SK-N-DZ (cell line): ENCODE measurements at regions not wholly inside any gene's neighbourhood (a gene's known extent, or its start where the extent isn't known, plus 50 kb on each side); places are given as distances from the start of the nearest gene placed in this dataset.

Experiments used
- DNase-seq: peaks from one replicate; pipeline ENCODE4 v3.0.0-alpha.2; 2015; ENCODE audit warnings: low spot score

DNA sequence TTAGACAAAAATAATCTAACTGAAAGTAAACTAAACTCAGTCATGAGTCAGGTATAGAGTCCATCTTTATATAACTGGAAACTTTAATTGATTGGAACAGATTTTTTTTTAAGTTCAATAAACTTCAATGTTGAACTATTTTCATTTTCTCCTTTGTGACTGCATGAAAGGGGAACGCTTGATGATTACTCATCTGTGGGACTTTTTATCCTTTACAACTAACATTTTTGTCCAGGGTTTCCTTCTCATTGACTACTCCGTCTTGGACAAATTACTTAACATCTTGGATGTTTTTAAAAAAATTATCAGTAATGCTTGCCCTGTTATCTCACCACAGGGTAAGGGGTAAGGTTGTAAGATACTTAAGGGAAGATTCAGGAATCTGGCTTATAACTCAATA lies 1658.4 kb downstream of the MAT2B start:
- no peak for DNase-seq

DNA sequence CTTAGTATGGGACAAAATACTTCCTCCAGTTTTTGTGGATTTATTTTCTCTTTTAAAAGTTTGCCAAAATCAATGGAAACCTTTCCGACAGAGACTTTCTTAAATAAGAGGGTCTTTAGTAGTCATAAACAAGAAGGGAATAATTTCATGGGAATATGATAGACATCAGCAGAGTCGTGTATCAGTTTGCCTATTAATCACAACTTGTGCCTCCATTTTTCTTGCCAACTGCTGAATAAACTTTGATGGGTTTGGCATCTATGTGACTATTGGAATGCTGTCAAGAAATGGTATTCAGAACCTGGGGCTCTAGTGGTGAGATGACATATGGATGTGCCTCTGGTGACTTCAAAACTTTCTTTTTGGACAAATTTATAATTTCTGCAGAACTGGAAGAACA lies 1668.2 kb downstream of the MAT2B start:
- DNase-seq, result no peak

GRCh38 chr5:165175041-165175440 lies 1669.6 kb downstream of the MAT2B start:
- DNase-seq, result no peak

DNA sequence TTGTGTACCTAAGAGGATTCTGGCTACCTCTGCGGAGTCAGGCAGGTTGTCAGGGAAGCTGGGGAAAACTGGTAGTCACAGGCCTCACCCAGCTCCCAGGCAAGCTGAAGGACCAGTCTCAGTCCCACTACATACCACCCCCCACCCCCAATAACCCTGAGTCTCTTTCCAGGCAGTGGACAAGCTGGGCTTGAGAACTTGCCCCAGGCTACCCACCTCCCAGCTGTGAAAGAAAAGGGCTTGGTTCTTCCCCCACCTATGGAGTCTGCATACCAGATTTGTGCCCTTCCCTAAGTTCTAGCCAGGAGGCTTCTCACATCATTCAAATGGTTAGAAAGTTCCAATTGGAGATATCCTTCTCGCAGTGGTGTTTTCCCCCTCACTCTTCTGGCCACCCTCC lies 1678.8 kb downstream of the MAT2B start:
- no peak for DNase-seq

DNA sequence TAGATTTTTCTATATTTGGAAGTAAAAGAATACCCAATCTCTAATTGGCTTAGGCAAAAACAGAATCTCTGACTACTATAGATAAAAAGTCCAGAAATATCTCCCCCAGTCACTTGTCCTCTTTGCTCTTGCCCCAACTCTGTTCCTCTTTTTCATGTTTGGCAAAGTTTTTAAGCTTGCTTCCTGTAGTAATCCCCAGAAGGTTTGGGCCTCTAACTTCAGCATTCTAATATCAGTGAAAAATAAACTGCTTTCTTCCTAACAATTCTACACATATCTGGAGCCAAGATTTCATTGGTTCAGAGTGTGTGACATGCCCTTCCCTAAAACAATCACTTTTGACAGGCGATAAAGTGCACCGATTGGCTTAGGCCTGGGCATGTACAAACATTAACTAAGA lies 1680.3 kb downstream of the MAT2B start:
- DNase-seq, result no peak

- no peak for DNase-seq
Measured at GRCh38 chr5:165187815-165188214, 1682.4 kb downstream of the MAT2B start.

- no peak for DNase-seq
Measured at GRCh38 chr5:165188556-165189175, 1683.2 kb downstream of the MAT2B start.

DNA sequence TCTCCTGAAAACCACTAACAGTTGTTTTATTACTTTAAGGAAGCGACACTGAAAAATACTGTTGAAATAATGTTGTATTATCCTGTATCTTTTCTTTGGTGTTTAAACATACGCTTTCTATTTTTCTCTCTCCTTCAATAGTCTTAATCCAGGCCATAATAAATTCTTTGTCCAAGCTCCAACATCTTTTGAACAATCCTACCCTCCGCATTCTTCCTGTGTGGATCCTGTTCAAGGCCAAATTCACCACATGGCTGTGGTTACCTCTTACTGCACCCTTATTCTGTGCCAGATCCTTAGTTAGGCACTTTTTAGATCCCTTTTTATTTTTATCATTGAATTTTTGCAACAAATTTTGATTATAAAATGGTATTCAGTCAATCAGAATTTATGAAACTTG lies 1691.5 kb downstream of the MAT2B start:
- no peak for DNase-seq

DNA sequence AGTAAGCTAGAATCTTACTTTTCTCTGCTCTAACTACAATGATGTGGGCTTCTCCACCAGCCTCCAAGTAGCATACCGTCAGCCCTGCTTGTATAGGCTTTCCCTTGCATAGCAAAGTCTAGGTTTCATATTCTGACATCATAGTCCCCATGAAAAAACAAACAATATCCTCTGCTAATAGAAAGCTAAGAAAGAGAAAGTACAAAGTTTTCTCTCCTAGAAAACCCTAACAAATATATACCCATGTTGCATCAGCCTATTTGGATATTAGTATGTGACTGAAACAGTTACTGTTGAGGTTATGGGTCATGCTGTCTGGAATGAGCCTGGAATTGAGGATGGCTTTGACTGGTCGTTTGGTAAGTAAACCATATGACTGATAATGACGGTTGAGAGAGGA lies 1696.0 kb downstream of the MAT2B start:
- DNase-seq, result no peak

- DNase-seq, result peak; percentile 18
Measured at GRCh38 chr5:165201771-165202518, 1696.5 kb downstream of the MAT2B start.

DNA sequence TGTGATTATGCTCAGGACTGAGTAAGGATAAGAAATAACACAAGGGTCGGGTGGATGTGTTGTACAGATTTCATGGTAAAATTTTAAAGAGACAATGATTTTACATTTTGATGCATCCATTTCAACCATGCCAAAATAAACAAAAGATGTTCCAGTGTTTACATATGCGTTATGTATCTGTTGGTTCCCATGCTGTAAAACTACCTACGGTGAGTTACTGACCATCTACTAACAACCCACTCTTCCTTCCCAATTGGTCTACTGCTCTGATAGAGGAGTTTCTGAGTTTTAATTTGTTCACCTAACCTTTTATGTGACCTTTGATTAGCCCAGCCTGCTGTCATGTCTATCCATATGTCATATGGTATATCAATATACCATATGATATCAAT lies 1697.1 kb downstream of the MAT2B start:
- no peak for DNase-seq

DNA sequence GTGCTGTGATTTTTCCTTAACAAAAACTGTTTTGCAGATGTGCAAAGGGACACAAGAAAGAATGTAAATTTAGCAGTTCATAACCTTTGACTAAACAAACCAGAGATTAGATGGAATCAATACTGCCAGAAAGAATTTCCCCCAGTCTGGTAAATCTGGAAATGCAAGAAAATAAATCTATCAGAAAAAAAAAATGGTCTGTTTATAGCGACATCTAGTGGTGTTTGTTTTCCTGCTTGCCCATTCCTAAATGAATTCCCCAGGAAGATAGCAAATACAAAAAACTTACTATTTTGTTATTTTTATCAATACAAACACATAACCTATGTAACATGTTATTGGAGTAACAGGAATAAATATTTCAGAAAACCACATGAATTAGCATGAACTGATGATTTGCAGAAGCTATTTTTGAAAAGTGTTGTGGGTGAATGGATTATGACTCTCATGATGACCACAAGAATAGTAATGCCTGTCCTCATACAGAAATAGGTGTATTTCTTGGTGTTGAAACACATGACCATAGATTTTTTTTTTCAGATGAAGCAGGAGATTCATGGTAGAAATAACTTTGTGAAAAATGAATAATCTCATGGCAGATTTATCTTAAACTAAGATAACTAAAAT lies 1703.8 kb downstream of the MAT2B start:
- DNase-seq, result peak; percentile 66

DNA sequence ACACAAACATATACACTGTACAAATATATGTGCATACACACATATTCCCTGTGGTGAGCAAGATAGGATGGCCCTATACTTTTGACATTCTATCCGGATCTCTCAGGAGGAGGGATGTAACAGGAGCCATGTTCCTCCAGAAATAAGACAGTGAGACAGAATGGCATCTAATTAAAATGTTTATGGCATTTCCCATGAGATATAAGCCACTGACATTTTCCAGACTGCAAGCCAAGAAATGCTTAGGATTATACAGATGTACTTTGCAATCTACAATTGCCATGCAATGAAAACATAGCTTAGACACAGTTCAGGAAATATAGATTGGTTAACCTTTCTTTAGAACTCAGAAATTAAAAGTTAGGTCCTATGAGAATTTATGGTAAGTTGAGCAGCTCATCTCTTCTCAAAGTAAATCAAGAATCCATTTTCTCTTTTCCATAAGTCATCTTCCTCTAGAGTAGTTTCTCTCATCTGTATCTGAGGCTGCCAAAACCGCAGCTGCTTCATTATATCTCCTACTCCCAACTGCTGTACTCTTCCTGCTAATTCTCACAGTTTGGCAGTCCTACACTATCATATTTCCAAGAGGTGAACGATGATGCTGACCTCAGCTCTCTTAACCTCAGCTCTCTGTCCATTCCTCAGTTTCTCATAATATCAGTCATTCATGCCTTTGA lies 1719.1 kb downstream of the MAT2B start:
- DNase-seq, result peak; percentile 90

- DNase-seq, result no peak
Measured at GRCh38 chr5:165227515-165227914, 1722.1 kb downstream of the MAT2B start.

- DNase-seq, result no peak
Measured at GRCh38 chr5:165228184-165228583, 1722.8 kb downstream of the MAT2B start.

DNA sequence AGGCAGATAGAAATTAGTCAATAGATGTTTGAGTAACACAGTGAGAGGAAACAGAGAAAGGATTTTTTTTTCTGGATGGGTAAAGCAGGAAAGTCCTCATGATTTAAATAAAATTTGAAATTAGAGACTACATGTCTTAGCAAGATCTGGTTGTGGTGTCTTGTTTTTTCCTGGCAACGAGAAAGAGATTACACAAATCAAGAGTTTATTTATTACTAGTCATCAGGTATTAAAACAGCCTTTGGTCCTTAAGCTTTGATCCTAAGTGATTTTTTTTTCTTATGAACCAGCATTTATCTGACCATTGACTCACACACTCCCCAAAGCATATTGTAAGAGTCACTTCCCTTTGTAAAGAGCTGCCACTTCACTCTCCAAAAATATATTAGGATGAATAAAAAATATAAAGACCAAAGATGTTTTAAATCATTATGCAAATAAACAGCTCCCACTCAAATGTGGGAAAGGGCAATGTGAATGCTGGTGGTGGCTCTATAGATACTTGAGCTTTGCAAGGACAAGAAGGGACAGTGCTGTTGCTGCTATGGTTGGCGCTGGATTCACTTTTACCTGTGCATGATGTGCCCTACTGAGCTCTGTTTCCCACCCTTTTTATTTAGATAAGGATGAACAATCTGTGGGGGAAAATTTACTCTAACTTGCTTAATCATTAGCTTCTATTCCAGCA lies 1726.5 kb downstream of the MAT2B start:
- DNase-seq, result no peak

- DNase-seq, result no peak
Measured at GRCh38 chr5:165232509-165233028, 1727.2 kb downstream of the MAT2B start.

- no peak for DNase-seq
Measured at GRCh38 chr5:165241811-165242210, 1736.4 kb downstream of the MAT2B start.

- no peak for DNase-seq
Measured at GRCh38 chr5:165242646-165243045, 1737.2 kb downstream of the MAT2B start.

DNA sequence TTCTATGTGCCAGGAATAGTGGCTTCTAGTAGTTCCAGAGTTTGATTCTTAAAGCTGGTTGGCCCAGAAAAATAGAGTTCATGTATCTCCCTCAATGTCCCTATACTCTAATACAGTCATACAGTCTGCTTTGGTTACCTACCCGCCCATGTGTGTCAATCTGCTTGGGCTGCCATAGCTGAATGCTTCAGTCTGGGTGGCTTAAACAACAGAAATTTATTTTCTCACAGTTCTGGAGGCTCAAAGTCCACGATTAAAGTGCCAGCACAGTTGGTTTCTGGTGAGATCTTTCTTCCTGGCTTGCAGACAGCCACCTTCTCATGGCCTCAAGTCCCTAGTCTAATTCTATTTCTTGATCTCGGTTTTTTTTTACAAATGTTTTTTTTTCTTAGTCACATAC lies 1739.0 kb downstream of the MAT2B start:
- no peak for DNase-seq

DNA sequence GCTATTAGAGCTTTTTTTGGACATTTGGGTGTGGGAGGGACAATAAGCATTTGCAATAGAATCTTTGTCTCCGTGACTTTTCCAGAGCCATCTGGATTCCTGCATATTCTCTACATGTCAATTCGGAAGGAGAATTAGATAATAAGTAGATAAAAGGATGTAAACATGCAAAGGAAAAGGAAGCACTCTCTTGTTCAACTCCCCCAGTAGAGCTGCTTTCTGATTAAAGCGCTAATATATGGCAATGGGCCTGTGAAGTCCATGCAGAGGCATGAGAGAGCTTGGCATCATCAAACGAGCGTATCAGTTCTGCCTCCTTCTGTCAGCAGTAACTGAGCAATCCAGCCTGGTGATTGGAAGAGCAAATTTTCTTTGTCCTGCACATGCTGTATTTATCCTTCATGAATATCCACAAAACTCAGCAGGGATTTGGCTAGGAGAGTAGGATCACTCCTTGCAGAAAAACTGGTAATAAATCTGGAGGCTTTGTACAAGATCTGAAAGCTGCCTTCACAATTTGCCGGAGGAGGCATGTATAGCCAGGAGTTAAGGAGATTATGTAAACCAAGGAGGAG lies 1752.9 kb downstream of the MAT2B start:
- DNase-seq, result peak; percentile 91
